Loucy (cell line): ENCODE measurements at regions not wholly inside any gene's neighbourhood (a gene's known extent, or its start where the extent isn't known, plus 50 kb on each side); places are given as distances from the start of the nearest gene placed in this dataset.
"Not testable (repeated sequence)": the region's sequence is repeated elsewhere in the genome, so short reads cannot be mapped to it uniquely, and the experiment has no call there.

ENCODE experiments used
- CTCF ChIP-seq: fragments of 200-600 bp; sonication (generic); conservative IDR thresholded peaks from 2 replicates; pipeline ENCODE4 v1.5.1; 2014; ENCODE audit warnings: mild to moderate bottlenecking, antibody characterized with exemption, low read length
- EZH2phosphoT487 ChIP-seq: fragments of 200-600 bp; IDR thresholded peaks from 2 replicates; pipeline ENCODE4 v1.6.1; 2018; ENCODE audit warnings: antibody characterized with exemption, mild to moderate bottlenecking, moderate library complexity, borderline replicate concordance

- TF ChIP-seq CTCF, EZH2phosphoT487: not testable (repeated sequence)
Measured at GRCh38 chr7:63567636-63568035, 431.0 kb upstream of the ZNF722 start.
